GM21515 (cell line): ENCODE measurements at regions not wholly inside any gene's neighbourhood (a gene's known extent, or its start where the extent isn't known, plus 50 kb on each side); places are given as distances from the start of the nearest gene placed in this dataset.
A peak's percentile ranks its signal among the peaks of the same experiment; 100 is the strongest.

Source experiments
- ATAC-seq: cut with Tn5 transposase; IDR thresholded peaks from one replicate; pipeline ENCODE4 v1.9.1; 2021; ENCODE audit not compliant: unreplicated experiment

DNA sequence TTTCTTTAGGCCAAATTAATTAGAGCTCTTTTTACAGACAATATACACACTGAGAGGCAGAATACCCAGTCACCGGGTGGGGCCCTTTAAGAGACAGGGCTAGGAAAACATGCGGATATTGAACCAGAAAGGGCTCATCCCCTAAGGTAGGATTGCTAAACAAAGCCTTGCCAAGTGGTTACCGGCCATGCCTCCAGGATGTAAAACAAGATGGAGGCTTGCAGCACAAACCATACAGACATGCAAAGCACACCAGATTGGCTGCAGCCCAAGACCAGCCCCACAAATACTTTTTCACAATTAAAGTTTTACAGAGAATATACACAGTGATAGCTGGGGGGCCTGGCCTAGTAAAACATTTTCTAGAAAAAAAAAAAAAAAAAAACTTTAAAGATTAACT is 210.0 kb downstream of the KLHL4 start:
- no peak for ATAC-seq

DNA sequence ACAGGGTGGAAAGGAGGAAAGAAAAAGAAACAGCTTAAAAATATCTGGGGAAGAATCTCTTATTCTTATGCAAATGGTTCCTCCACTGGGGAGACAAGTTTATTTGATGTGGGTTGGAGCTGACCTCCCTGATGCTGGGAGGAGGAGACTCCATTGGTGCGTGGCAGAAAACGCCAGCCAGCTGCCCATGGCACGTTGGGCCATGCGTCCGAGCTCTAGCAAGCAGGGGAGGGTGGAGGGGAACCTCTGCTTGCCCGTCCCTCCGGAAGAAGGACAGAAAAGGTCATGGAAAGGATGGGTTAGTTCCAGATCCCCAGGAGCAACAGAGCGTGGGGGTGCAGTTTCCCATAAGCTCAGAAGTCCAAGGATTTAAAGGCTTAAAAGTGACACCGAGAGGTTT is 210.4 kb downstream of the KLHL4 start:
- no peak for ATAC-seq

DNA sequence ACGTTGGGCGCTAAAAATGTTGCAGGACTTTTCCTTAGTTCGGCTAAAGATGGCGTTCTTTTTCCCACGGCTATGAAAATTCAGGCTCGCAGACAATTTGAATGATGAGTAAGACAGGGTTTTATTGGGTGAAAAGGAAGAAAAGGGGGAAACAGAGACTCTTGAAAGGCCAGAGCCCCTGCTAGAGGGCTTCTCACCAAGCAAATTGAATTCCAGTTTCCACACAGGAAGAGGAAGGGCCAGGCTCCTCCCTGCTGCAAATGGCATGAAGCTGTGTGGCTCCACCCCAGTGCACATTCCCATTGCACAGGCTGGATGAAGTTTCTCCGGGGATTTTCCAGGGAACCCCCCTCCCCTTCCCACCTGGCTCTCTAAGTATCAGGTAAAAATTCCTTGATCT is 210.9 kb downstream of the KLHL4 start:
- ATAC-seq = no peak

DNA sequence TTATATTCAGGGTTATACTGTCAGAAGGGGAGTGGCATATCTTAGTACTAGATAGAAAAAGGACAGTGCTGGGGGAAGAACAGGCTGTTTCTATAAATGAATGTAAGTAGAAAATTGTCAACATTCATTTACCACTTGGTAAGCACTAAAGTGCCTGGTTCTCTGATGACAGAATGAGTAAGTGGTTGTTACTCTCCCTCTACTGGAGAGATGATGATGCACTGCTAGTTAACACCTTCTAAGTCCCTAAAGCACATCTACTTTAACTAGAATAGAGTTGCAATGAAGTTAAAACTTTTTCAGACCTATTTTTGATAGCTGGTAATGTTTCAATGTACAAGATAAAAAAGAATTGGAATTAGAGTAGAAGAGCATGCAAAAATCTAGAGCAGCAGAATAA is 214.5 kb downstream of the KLHL4 start:
- no peak for ATAC-seq

DNA sequence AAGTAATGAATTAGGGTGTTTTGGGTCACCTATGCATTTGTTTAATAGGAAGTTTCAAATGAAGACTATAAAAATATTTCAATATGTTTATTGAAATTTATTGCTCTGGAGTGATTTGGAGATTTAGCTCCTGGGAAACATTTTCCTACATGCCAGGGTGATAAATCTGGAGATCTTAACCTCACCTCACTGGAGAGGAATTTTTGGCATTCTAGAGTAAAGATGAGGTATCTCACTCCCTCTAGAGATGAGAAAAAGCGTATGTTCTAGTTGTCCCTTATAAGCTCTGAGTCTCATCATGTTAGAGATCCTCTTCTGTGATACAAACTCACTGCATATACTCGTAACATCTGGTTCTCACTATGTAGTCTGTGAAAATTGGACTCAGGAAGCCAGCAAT is 219.0 kb downstream of the KLHL4 start:
- no peak for ATAC-seq

DNA sequence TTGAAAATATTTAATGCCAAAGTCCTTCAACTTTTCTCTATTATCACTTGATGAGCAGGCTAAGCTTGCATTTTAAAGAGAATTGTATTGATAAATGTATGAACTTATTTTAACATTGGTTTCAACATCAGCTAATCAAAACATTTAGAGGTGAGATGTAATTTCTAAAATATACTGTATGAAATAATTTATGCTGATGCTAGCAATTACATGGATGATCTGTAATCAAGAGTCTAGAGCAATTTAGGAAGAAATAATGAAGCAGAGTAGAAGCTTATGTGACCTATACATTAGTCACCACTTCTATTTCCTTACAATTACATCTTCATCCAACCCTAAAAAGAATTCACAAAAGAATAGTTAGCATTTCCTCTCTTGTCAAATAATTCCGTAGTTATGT is 226.8 kb downstream of the KLHL4 start:
- ATAC-seq = no peak

DNA sequence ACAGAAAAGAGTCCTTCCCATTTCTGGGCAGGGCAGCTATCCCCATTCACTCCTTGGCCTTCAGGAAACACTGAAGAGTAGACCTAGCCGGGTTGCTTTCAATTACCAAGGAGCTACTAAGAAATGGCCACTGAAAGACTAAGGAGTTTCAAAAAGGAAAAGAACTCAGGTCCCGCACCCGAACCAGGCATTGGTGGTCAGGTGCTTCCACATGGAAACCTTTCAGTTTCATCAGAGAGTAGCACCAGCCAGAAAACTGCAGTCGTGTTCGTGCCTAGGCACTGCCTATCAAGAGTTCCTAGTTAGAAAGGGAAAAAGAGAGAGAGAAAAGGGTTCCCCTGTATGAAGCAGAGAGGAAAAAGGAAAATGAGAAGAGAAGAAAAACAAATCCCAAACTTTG is 237.9 kb downstream of the KLHL4 start:
- ATAC-seq = no peak

DNA sequence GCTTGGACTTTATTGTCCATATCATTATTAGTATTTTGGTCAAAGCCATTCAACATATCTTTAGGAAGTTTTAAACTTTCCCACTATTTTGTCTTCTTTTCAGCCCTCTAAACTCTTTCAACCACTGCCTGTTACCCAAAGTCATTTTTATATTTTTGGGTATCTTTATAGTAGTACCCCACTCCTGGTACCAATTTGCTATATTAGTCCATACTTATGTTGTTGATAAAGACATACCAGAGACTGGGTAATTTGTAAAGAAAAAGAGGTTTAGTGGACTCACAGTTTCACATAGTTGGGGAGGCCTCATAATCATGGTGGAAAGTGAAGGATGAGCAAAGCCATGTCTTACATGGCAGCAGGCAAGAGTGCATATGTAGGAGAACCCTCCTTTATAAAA is 271.4 kb downstream of the KLHL4 start:
- ATAC-seq = no peak

DNA sequence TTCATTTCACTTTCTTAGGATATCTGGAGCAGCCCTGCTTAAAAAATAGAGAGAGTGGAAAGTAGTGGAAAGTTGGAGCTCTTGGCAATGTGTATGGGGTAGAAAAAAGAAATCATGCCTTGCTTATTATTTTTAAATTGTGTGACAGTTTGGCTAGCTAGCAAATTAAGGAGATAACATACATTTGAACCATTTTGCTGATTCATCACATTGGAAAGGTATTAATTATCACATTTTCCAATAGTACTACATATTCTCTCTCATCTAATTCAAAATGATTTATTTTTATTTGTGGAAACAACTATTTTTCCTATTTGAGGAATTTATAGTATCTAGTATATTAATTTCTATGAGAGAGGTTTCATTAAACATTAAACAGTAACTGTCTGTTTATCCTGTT is 280.4 kb downstream of the KLHL4 start:
- ATAC-seq = no peak

DNA sequence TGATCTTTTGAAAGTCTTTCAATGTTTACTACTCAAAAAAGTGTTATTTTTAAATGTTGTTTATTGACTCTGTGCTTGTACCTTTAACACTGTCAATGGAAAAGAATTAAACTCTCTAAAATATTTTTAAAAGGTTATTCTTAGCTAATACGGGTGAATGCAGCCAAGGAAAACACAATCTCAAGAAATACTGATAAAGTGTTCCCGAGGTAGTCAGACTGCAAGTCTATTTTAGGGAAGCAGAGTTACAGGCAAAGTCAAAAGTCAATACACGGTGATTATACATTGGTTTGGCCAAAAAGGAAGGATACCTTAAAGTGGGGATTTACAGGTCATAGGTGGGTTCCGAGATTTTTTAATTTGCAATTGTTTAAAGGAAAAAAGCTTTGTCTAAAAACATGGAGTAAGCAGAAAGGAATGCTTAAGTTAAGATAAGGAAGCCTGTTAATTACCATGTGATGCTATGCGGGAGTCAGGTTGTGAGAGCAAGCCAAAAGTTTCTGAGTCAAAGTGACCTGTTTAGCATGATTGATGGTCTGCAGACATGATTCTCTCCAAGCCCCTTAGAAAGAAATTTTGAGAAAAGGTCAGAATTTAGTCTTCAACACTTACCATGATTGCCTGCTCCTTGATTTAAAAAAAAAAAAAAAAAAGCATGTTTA is 288.4 kb downstream of the KLHL4 start:
- no peak for ATAC-seq

DNA sequence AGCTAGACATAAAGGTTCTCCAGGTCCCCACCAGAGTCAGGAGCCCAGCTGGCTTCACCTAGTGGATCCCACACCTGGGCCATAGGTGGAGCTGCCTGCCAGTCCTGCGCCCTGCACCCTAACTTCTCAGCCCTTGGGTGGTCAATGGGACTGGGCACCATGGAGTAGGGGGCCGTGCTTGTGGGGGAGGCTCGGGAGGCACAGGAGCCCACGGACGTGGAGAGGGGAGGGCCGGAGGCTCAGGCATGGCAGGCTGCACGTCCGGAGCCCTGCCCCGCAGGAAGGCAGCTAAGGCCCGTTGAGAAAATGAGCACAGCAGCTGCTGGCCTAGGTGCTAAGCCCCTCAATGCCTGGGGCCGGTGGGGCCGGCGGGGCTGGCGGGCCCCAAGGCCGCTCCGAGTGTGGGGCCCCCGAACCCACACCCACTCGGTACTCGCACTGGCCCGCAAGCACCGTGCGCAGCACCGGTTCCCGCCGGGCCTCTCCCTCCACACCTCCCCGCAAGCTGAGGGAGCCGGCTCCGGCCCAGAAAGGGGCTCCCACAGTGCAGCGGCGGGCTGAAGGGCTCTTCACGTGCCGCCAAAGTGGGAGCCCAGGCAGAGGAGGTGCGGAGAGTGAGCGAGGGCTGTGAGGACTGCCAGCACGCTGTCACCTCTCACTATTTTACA is 291.1 kb downstream of the KLHL4 start:
- no peak for ATAC-seq

DNA sequence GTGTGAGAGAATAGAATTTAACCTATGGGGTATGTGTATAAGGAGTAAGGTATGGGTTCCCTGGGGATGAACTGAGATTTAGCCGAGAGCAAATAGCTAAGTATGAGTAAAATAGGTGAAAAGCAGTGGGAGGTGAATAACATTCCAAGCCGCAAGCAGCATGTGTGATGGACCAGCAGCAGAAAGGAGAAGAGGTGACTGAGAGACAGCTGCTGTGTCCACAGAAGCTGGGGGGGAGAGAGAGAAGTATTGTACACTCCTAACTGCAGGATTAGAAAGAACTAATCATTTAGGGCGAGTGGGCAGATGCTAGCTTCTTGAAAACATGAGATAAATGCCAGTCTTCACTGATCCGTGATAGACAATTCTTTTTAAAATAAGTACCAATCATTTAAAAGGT is 296.0 kb downstream of the KLHL4 start:
- ATAC-seq = no peak

DNA sequence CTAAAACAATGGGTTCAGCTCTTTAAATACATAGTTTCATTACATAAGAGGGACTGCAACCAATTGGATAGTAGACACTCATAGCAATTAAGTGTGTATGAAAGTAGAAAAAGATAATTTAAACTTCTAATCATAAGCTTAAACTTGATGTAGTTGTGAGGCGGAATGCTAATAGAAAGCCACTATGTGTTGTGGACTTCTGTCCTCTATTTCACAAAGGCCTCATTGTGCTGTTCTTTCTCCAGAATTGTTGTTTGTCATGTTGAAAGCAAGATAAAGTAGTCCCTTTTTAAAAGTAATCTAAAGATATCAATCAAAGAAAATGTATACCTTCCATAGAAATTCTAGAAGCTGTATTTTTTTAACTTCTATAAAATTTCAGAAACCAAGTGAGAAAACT is 329.4 kb downstream of the KLHL4 start:
- ATAC-seq = no peak

DNA sequence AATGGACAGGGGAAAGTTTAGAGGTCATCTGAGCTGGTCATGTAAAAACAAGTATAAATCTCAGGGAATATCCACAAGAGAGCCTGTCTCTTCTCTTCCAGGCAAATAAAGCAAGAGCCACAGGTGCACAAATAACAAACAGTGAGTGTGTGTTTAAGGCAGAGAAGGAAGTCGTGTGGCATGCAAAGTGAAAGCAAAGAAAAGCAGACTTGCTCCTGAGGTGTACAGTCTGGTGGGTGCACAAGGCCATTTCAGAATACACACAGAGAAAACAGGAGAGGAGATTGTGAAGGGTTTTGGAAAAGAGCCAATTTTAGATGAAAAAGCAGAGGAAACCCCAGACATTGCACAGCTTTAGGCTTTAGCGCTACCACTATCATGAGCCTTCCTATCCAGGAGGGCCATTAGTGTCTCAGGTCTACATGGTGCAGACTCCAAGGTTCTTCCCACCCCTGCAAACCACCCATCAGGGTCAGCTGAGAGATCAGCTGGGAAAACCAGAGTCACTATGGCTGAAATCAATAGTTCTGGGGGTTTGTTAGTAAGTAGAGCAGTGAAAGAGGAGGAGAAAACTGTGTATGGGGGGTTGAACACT is 355.8 kb downstream of the KLHL4 start:
- ATAC-seq = no peak

DNA sequence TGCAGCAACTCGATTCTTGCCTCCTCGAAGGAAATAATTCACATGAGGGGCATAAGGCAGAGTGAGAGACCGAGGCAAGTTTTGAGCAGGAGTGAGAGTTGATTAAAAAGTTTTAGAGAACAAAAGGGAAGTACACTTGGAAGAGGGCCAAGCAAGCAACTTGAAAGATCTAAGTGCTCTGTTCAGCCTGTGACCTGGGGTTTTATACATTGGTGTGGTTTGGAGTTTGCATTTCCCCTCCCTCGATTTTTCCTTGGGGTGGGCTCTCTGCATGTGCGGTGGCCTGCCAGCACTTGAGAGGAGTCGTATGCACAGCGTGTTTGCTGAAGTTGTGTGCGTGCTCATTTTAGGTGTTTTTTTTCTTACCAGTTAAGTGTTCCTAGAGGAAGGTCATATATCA is 356.4 kb downstream of the KLHL4 start:
- ATAC-seq = no peak

DNA sequence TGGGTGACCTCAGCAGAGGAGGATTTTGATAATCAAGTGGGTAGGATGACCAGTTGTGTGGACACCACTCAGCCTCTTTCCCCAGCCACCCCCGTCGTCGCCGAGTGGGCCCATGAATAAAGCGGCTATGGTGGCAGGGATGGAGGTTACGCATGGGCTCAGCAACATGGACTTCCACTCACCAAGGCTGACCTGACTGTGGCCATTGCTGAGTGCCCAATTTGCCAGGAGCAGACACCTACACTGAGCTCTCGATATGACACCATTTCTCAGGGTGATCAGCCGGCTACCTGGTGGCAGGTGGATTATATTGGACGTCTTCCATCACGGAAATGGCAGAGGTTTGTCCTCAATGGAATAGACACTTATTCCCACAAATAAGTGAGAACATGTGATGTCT is 361.3 kb downstream of the KLHL4 start:
- no peak for ATAC-seq

DNA sequence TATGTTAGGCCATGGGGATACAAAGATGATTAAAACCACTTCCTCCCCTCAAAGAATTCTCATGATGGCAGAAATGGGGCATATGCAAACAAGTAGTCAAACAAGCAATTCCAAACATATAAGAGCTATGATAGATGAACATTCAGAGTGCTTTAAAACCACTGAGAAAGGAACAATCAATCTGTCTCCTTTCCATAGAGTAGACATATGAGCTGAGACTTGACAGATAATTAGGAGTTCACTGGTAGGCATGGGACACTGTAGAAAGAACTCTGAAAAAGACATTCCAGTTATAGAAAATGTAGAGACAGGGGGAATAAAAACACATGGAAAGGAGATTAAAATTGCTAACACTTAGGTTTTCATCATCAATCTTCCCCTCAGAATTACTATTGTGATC is 372.8 kb downstream of the KLHL4 start:
- no peak for ATAC-seq

DNA sequence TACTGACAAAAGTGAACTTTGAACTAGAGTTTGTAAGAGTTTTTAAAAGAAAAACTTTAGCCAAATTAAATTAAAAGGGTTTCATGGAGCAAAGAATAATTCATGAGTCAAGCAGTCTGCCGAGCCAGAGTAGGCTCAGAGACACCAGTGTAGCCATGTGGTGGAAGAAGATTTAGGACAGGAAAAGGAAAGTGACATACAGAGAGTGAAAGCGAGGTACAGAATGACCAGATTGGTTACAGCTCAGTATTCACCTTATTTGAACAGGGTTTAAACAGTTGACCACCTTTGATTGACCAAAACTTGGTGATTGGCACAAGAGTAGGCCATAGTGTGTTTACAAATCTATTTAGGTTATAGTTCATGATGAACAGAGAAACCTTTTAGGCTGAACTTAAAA is 377.8 kb downstream of the KLHL4 start:
- ATAC-seq = no peak

DNA sequence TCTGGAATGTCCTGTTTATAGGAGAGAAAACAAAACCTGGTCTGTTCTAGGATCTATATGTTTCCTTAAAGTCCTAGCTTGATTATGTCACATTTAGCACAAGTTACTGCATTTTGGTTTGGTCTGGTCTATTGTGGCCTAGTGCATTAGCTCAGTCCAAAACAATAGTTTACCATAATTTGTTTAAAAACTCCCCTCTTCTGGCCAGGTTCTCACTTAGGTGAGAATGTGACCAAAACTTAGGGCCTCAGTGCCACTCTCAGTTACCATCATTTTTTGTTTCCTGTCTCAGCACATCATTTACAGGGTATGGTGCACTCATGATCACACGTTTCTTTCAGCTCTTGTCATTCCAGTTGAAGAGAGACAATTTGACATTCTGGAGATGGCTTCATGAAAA is 378.5 kb downstream of the KLHL4 start:
- ATAC-seq = no peak

DNA sequence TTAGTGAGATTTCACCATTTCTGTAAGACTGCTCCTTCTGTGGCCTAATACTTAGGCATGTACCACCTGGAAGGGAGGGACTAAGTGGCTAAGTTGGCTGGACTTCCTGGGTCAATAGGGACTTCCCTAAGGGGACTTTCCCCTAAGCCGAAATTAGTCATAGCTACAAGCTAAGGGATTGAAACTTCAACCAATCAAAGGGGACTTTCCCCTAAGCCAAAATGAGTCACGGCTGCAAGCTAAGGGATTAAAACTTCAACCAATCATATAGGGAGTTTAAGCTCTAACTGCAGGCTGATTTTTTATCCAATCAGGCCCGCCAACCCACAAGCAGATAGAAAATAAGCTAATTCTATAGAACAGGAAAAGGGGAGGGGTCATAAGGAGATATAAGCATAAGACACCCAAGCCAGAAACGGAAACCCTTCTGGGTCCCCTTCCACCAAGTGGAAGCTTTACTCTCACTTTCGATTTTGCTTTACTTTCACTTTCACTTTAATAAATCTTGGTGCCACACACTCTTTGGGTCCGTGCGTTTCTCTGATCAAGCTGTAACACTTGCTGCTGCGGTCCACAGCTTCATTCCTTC is 382.8 kb downstream of the KLHL4 start:
- ATAC-seq = peak; percentile 66

DNA sequence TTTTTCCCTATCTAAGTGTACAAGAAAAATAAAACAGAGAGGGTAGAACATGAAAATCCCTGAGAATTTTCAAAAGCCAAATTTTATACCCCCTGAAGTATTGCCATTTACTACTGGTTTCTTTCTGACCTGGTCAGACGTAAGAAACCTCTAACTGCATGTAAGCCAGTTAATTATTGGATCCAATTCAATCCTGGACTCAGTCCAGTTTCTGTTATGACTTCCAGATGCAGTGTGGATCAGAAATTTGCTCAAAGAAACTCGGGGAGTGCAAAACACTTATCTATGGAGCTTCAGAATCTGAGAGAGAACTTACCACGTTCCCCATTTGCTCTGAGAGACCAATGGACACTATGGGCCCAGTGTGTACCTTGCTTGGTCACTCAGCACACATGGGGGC is 383.5 kb downstream of the KLHL4 start:
- ATAC-seq = no peak

DNA sequence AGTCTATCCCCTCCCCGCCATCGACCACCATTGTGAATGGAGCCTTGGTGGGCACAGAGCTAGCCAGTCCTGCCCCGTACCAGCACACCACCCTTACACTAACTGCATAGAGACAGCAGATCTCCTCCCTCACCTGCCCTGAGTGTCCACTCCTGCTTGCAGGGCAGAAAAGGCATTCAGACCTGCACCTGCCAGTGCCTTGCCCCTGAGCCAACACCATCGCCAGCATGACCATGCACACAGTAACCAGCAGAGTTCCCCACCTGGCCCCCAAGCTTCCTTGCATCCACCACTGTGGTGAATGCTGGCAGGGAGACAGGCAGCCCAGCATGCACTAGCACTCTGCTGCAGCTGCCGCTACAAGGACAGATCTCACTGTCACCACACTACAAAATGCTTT is 397.1 kb downstream of the KLHL4 start:
- no peak for ATAC-seq
